Prostate gland (tissue), 2 donors: ENCODE measurements at regions not wholly inside any gene's neighbourhood (a gene's known extent, or its start where the extent isn't known, plus 50 kb on each side); places are given as distances from the start of the nearest gene placed in this dataset.

ENCODE experiments used
- CTCF ChIP-seq, 4 experiments: fragments of 200-600 bp in 2 of 4; fragments of 450-650 bp in 2 of 4; sonication (generic) in 2 of 4; IDR thresholded peaks; 1 replicate in 3 of 4; 2 replicates in 1 of 4; pipeline ENCODE4 v1.5.1; 2016 to 2019; ENCODE audit warnings: antibody characterized with exemption in 4 of 4, mild to moderate bottlenecking in 2 of 4, moderate library complexity in 2 of 4
- POLR2AphosphoS5 ChIP-seq: sonication (generic); formaldehyde crosslinking; IDR thresholded peaks from one replicate; pipeline ENCODE4 v1.6.1; 2017; ENCODE audit warnings: antibody characterized with exemption

- TF ChIP-seq CTCF (IDR thresholded peaks at IDR 0.05) (no peak), POLR2AphosphoS5 (no peak)
Observed at GRCh38 chr5:175309218-175309810, 134.7 kb downstream of the DRD1 start.
